Choroid plexus epithelial cell (primary cell): ENCODE measurements at regions not wholly inside any gene's neighbourhood (a gene's known extent, or its start where the extent isn't known, plus 50 kb on each side); places are given as distances from the start of the nearest gene placed in this dataset.

Experiments
- DNase-seq: peaks from one replicate; pipeline ENCODE4 v3.0.0-alpha.2; 2010; ENCODE audit warnings: low read depth
- H3K4me3 ChIP-seq: 2 replicates; pipeline ENCODE4 v1.5.1; 2011; ENCODE audit warnings: low read depth, mild to moderate bottlenecking, control low read depth, low read length, moderate library complexity
- CTCF ChIP-seq: conservative IDR thresholded peaks from 2 replicates; pipeline ENCODE4 v1.5.1; 2011; ENCODE audit warnings: low read depth, mild to moderate bottlenecking, control low read depth, inconsistent platforms, low read length, moderate library complexity

DNA sequence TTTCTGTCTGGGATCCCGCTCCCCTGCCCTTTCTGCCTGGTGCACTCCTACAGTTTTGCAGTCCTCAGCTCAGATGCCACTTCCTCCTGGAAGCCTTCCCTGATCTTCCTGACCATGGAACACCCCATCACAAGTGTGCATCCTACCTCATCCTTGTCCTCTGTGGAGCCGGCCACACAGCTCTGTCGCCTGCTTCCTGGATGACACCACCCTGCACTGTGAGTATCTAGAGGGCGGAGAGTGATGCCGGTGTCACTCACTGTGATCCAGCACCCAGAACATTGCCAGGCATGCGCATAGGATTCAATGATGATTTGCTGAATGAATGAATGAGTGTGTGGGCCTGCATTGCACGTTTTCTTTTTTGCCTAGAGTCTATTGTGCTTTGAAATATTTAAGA is 529.9 kb downstream of the TCERG1L start:
- H3K4me3 ChIP-seq, result no peak overlapping the region
- no peak for DNase-seq
- TF ChIP-seq CTCF, result no peak

DNA sequence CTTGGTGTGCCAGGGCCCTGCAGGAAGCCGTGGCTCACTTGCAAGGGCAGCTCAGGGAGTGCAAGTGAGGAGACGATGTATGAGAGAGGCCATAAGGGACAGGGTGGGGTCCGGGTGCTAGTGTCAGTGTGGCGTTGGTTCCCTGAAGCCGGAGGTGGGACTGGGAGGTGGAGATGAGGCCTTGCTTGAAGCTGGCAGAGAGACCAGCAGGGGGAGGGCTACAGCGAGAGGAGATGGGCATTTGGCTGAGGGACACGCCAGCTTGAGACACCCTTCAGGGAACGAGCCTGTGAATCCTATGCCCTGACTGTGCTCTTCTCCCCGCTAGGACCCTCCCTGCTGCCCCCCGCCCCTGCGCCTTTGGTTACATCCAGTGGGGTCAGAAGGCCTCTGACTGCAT is 529.1 kb downstream of the TCERG1L start:
- H3K4me3 ChIP-seq, result no peak overlapping the region
- no peak for DNase-seq
- no peak for TF ChIP-seq CTCF

- TF ChIP-seq CTCF, result no peak
- no peak for DNase-seq
- H3K4me3 ChIP-seq, result no peak overlapping the region
These were observed 527.2 kb downstream of the TCERG1L start for GRCh38 chr10:130784326-130784725.

- no peak for DNase-seq
- no peak overlapping the region for H3K4me3 ChIP-seq
- no peak for TF ChIP-seq CTCF
These were observed 525.1 kb downstream of the TCERG1L start for GRCh38 chr10:130786365-130786966.

DNA sequence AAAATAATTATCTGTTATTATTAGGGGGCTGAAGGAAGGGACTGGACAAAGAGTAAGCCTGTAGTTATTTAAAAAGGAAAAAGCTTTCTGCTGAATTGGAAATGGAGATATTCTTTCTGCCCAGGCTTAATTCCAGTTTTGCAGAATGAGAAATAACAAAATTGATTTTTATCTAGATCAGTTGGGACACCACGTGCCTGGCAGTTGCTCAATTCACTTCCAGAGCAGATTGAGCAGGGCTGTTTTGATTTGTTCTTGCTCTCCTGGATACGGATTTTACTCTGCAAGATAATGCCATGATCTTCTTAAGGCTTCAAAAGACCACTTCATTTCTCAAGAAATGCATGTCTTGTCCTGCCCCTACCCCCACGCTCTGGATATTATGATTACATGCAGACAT is 524.3 kb downstream of the TCERG1L start:
- DNase-seq, result no peak

DNA sequence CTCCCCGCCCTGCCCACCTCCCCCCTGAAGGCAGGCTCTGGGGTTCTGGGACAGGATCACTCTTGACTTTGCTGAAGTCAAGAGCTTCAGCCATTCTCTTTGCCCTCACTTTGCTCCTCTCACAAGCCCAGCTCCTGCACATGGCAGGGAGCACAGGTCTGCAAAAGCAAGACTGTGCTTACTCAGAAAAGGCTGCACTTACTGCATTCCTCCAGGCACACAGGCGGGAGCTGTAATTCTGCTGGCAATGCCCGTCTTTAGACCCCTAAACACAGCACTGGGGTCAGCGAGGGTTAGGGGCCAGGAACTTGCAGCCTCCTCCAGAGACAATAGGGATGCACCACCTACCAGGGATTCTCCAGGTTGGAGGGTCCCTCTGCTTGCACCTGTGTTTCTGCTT is 523.7 kb downstream of the TCERG1L start:
- no peak overlapping the region for H3K4me3 ChIP-seq
- no peak for TF ChIP-seq CTCF
- no peak for DNase-seq

More for the DNA sequence above, 524.3 kb downstream of the TCERG1L start:
- H3K4me3 ChIP-seq, result no peak overlapping the region
- TF ChIP-seq CTCF, result no peak

DNA sequence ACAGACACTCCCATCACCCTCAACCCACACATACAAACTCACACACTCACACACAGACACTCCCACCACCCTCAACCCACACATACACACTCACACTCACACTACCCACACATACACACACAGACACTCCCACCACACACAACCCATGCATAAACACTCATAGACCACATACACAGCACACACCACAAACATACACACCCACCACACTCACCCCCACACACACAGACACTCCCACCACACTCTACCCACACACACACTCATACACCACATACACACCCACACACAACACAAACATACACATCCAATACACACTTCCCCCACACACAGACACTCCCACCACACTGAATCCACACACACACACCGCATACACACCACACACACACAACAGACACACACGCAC is 521.2 kb downstream of the TCERG1L start:
- peak; percentile 0 for DNase-seq
- TF ChIP-seq CTCF, result no peak
- H3K4me3 ChIP-seq, result no peak overlapping the region
